Amniotic epithelial cell (primary cell): ENCODE measurements at regions not wholly inside any gene's neighbourhood (a gene's known extent, or its start where the extent isn't known, plus 50 kb on each side); places are given as distances from the start of the nearest gene placed in this dataset.
A peak's percentile ranks its signal among the peaks of the same experiment; 100 is the strongest.

Experiments used
- DNase-seq: peaks from one replicate; pipeline ENCODE4 v3.0.0-alpha.2; 2010; ENCODE audit warnings: low read depth

- DNase-seq: no peak
These were observed 97.8 kb upstream of the CD180 start for GRCh38 chr5:67294266-67294938.

GRCh38 chr5:67293226-67293625, 96.6 kb upstream of the CD180 start:
- DNase-seq: no peak

GRCh38 chr5:67292201-67292940, 95.8 kb upstream of the CD180 start:
- DNase-seq: no peak

- DNase-seq: no peak
These were observed 95.1 kb upstream of the CD180 start for GRCh38 chr5:67291671-67292070.

GRCh38 chr5:67291066-67291465, 94.5 kb upstream of the CD180 start:
- DNase-seq: no peak

- peak; percentile 60 for DNase-seq
These were observed 94.1 kb upstream of the CD180 start for GRCh38 chr5:67290655-67291054.

GRCh38 chr5:67289763-67290521, 93.3 kb upstream of the CD180 start:
- DNase-seq: no peak

- peak; percentile 74 for DNase-seq
These were observed 91.1 kb upstream of the CD180 start for GRCh38 chr5:67287510-67288268.

- no peak for DNase-seq
These were observed 89.4 kb upstream of the CD180 start for GRCh38 chr5:67286006-67286405.

GRCh38 chr5:67283988-67284487, 87.4 kb upstream of the CD180 start:
- no peak for DNase-seq

GRCh38 chr5:67283275-67283987, 86.8 kb upstream of the CD180 start:
- no peak for DNase-seq

- no peak for DNase-seq
These were observed 85.3 kb upstream of the CD180 start for GRCh38 chr5:67281874-67282273.

GRCh38 chr5:67273689-67274356, 77.2 kb upstream of the CD180 start:
- DNase-seq: no peak

GRCh38 chr5:67272453-67273130, 76.0 kb upstream of the CD180 start:
- no peak for DNase-seq

- DNase-seq: peak; percentile 99
These were observed 71.8 kb upstream of the CD180 start for GRCh38 chr5:67268231-67269021.

- peak; percentile 46 for DNase-seq
These were observed 71.1 kb upstream of the CD180 start for GRCh38 chr5:67267512-67268216.

GRCh38 chr5:67266654-67267350, 70.2 kb upstream of the CD180 start:
- DNase-seq: no peak

- DNase-seq: peak; percentile 88
These were observed 69.4 kb upstream of the CD180 start for GRCh38 chr5:67265951-67266350.
